GM12891 (cell line): ENCODE measurements at regions not wholly inside any gene's neighbourhood (a gene's known extent, or its start where the extent isn't known, plus 50 kb on each side); places are given as distances from the start of the nearest gene placed in this dataset.

Experiments
- DNase-seq: peaks from one replicate; pipeline ENCODE4 v3.0.0; 2011; ENCODE audit warnings: low spot score; ENCODE audit not compliant: insufficient read length
- FAIRE-seq: peaks from 2 replicates; lab custom pipeline; 2011; peaks lifted over from hg19 to GRCh38; lab: Jason Lieb, UNC
- PAX5 ChIP-seq: IDR thresholded peaks from 2 replicates; pipeline ENCODE4 v1.6.1; 2011; ENCODE audit warnings: low read length, moderate library complexity, mild to moderate bottlenecking; ENCODE audit not compliant: insufficient read depth, severe bottlenecking
- POLR2A ChIP-seq: IDR thresholded peaks from 2 replicates; pipeline ENCODE4 v1.6.1; 2011; ENCODE audit warnings: low read depth, low read length, control low read depth
- POLR2AphosphoS5 ChIP-seq: IDR thresholded peaks from 2 replicates; pipeline ENCODE4 v1.6.1; 2011; ENCODE audit warnings: low read depth, low read length, control low read depth
- POU2F2 ChIP-seq: IDR thresholded peaks from 2 replicates; pipeline ENCODE4 v1.6.1; 2011; ENCODE audit warnings: low read depth, mild to moderate bottlenecking, control low read depth, low read length, moderate library complexity
- SPI1 ChIP-seq: IDR thresholded peaks from 2 replicates; pipeline ENCODE4 v1.6.1; 2011; ENCODE audit warnings: low read depth, low read length, control low read depth
- TAF1 ChIP-seq: IDR thresholded peaks from 2 replicates; pipeline ENCODE4 v1.6.1; 2011; ENCODE audit warnings: low read depth, low read length, control low read depth

- FAIRE-seq, result no peak
- no peak for TF ChIP-seq POLR2A
- no peak for TF ChIP-seq PAX5
- TF ChIP-seq POLR2AphosphoS5, result no peak
- no peak for TF ChIP-seq TAF1
- no peak for TF ChIP-seq SPI1
These were observed 211.6 kb upstream of the TBL1X start for GRCh38 chrX:9253211-9253610.

GRCh38 chrX:9257718-9258420 lies 207.0 kb upstream of the TBL1X start:
- TF ChIP-seq PAX5 (no peak), POLR2AphosphoS5 (no peak), TAF1 (no peak), POLR2A (no peak), SPI1 (no peak), POU2F2 (no peak)
- no peak for FAIRE-seq

More at GRCh38 chrX:9253211-9253610, 211.6 kb upstream of the TBL1X start:
- no peak for DNase-seq

GRCh38 chrX:9258421-9259104 lies 206.3 kb upstream of the TBL1X start:
- TF ChIP-seq SPI1 (no peak), POU2F2 (no peak), POLR2A (no peak), POLR2AphosphoS5 (no peak), TAF1 (no peak), PAX5 (no peak)
- DNase-seq (no peak), FAIRE-seq (no peak)

More at GRCh38 chrX:9257718-9258420, 207.0 kb upstream of the TBL1X start:
- DNase-seq, result no peak

- DNase-seq, result no peak
- TF ChIP-seq POLR2AphosphoS5 (no peak), POU2F2 (no peak), POLR2A (no peak), PAX5 (no peak), TAF1 (no peak), SPI1 (no peak)
- no peak for FAIRE-seq
These were observed 204.3 kb upstream of the TBL1X start for GRCh38 chrX:9260603-9261002.

- no peak for FAIRE-seq
- DNase-seq, result no peak
- no peak for TF ChIP-seq PAX5
- no peak for TF ChIP-seq POU2F2
- no peak for TF ChIP-seq POLR2AphosphoS5
- no peak for TF ChIP-seq SPI1
These were observed 197.4 kb upstream of the TBL1X start for GRCh38 chrX:9267415-9267814.

GRCh38 chrX:9269134-9269533 lies 195.7 kb upstream of the TBL1X start:
- DNase-seq (no peak), FAIRE-seq (no peak)
- TF ChIP-seq POLR2AphosphoS5, result no peak
- no peak for TF ChIP-seq SPI1
- TF ChIP-seq TAF1, result no peak
- no peak for TF ChIP-seq POLR2A
- no peak for TF ChIP-seq PAX5
- no peak for TF ChIP-seq POU2F2

- FAIRE-seq (no peak), DNase-seq (no peak)
- TF ChIP-seq POU2F2 (no peak), TAF1 (no peak), PAX5 (no peak), SPI1 (no peak), POLR2AphosphoS5 (no peak), POLR2A (no peak)
These were observed 192.9 kb upstream of the TBL1X start for GRCh38 chrX:9271789-9272525.

GRCh38 chrX:9273744-9274143 lies 191.1 kb upstream of the TBL1X start:
- FAIRE-seq, result no peak
- DNase-seq, result no peak
- TF ChIP-seq PAX5 (no peak), POLR2A (no peak), POLR2AphosphoS5 (no peak), TAF1 (no peak), SPI1 (no peak), POU2F2 (no peak)
